ENCODE measurements at regions not wholly inside any gene's neighbourhood (a gene's known extent, or its start where the extent isn't known, plus 50 kb on each side); places are given as distances from the start of the nearest gene placed in this dataset.
"Not testable (repeated sequence)": the region's sequence is repeated elsewhere in the genome, so short reads cannot be mapped to it uniquely, and the experiment has no call there.

- DNase-seq: not testable (repeated sequence)
Measured at GRCh38 chr11:38116616-38117015, 1518.6 kb upstream of the RAG2 start.

- DNase-seq: not testable (repeated sequence)
Measured at GRCh38 chr11:38115381-38115780, 1517.3 kb upstream of the RAG2 start.

GRCh38 chr11:38100836-38101462 is 1502.9 kb upstream of the RAG2 start:
- no peak for DNase-seq

- no peak for DNase-seq
Measured at GRCh38 chr11:38095268-38095667, 1497.2 kb upstream of the RAG2 start.

GRCh38 chr11:38089726-38090125 is 1491.7 kb upstream of the RAG2 start:
- DNase-seq: no peak

GRCh38 chr11:38060920-38061319 is 1462.9 kb upstream of the RAG2 start:
- DNase-seq: no peak

GRCh38 chr11:38060136-38060535 is 1462.1 kb upstream of the RAG2 start:
- no peak for DNase-seq

- no peak for DNase-seq
Measured at GRCh38 chr11:38046571-38047135, 1448.6 kb upstream of the RAG2 start.

- no peak for DNase-seq
Measured at GRCh38 chr11:38043060-38043459, 1445.0 kb upstream of the RAG2 start.

GRCh38 chr11:38038777-38039176 is 1440.7 kb upstream of the RAG2 start:
- no peak for DNase-seq

GRCh38 chr11:38019072-38019775 is 1421.2 kb upstream of the RAG2 start:
- no peak for DNase-seq

GRCh38 chr11:38014405-38014804 is 1416.4 kb upstream of the RAG2 start:
- no peak for DNase-seq

- DNase-seq: no peak
Measured at GRCh38 chr11:38013157-38013556, 1415.1 kb upstream of the RAG2 start.

GRCh38 chr11:38011496-38011895 is 1413.5 kb upstream of the RAG2 start:
- no peak for DNase-seq

GRCh38 chr11:38009932-38010331 is 1411.9 kb upstream of the RAG2 start:
- DNase-seq: no peak

GRCh38 chr11:38006466-38006865 is 1408.4 kb upstream of the RAG2 start:
- no peak for DNase-seq

- DNase-seq: no peak
Measured at GRCh38 chr11:38005597-38005996, 1407.6 kb upstream of the RAG2 start.

GRCh38 chr11:37999171-37999570 is 1401.1 kb upstream of the RAG2 start:
- DNase-seq: no peak

GRCh38 chr11:37995886-37996285 is 1397.8 kb upstream of the RAG2 start:
- no peak for DNase-seq

GRCh38 chr11:37988031-37988430 is 1390.0 kb upstream of the RAG2 start:
- no peak for DNase-seq

GRCh38 chr11:37984991-37985390 is 1387.0 kb upstream of the RAG2 start:
- no peak for DNase-seq

- DNase-seq: no peak
Measured at GRCh38 chr11:37978647-37979046, 1380.6 kb upstream of the RAG2 start.

GRCh38 chr11:37973941-37974340 is 1375.9 kb upstream of the RAG2 start:
- no peak for DNase-seq

GRCh38 chr11:37972691-37973090 is 1374.7 kb upstream of the RAG2 start:
- DNase-seq: no peak

GRCh38 chr11:37969336-37969735 is 1371.3 kb upstream of the RAG2 start:
- not testable (repeated sequence) for DNase-seq
